Ovary (tissue), 3 donors: ENCODE measurements at regions not wholly inside any gene's neighbourhood (a gene's known extent, or its start where the extent isn't known, plus 50 kb on each side); places are given as distances from the start of the nearest gene placed in this dataset.

Experiments used
- EP300 ChIP-seq: sonication (generic); formaldehyde crosslinking; IDR thresholded peaks from one replicate; pipeline ENCODE4 v1.6.1; 2017; ENCODE audit warnings: antibody characterized with exemption
- POLR2A ChIP-seq: fragments of 450-650 bp; IDR thresholded peaks from one replicate; pipeline ENCODE4 v1.6.1; 2017; ENCODE audit warnings: antibody characterized with exemption, mild to moderate bottlenecking, moderate library complexity
- TF ChIP-seq, protein P1 (sequence below), 3 donors: fragments of 450-650 bp in 2 of 3; fragments of 200-600 bp in 1 of 3; IDR thresholded peaks; one replicate each; pipeline versions ENCODE4 v1.5.1 to v1.8.0; 2016 to 2022; ENCODE audit warnings: antibody characterized with exemption in 3 of 3, mild to moderate bottlenecking in 1 of 3
- donor health status: DM: no; HTN: no; CAD: no.

DNA sequence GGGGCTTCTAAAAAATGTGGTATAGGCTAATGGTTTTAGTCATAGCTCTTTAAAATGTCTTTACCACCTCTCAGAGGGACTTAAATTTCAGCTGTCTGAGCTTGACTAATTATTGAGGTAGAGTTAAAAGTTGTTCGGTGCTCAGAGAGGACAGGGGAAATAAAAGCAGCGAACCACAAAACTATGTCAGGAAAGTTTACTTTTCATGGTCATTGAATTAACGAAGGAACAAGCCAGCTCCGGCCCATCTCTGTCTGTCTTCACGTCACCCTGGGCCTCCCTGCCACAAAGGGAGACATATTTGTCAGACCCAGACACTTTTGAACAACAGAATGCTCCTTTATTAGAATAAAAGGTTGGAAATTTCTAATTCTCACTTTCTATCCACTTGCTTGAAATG lies 98.8 kb upstream of the EFNA5 start:
- TF ChIP-seq, protein P1, sequence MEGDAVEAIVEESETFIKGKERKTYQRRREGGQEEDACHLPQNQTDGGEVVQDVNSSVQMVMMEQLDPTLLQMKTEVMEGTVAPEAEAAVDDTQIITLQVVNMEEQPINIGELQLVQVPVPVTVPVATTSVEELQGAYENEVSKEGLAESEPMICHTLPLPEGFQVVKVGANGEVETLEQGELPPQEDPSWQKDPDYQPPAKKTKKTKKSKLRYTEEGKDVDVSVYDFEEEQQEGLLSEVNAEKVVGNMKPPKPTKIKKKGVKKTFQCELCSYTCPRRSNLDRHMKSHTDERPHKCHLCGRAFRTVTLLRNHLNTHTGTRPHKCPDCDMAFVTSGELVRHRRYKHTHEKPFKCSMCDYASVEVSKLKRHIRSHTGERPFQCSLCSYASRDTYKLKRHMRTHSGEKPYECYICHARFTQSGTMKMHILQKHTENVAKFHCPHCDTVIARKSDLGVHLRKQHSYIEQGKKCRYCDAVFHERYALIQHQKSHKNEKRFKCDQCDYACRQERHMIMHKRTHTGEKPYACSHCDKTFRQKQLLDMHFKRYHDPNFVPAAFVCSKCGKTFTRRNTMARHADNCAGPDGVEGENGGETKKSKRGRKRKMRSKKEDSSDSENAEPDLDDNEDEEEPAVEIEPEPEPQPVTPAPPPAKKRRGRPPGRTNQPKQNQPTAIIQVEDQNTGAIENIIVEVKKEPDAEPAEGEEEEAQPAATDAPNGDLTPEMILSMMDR (IDR thresholded peaks at IDR 0.05), result no peak
- no peak for TF ChIP-seq POLR2A
- TF ChIP-seq EP300, result no peak
